ENCODE measurements at regions not wholly inside any gene's neighbourhood (a gene's known extent, or its start where the extent isn't known, plus 50 kb on each side); places are given as distances from the start of the nearest gene placed in this dataset.
A peak's percentile ranks its signal among the peaks of the same experiment; 100 is the strongest.

GRCh38 chr14:22432348-22432976 lies 156.6 kb downstream of the DAD1 start (continued):
- peak in 1 of 2 experiments; percentile 23; a peak in 1 of 4 replicates for TF ChIP-seq IKZF2 (IDR thresholded peaks at IDR 0.05)
- TF ChIP-seq DPF2 (IDR thresholded peaks at IDR 0.05), result no peak
- TF ChIP-seq MEF2A (IDR thresholded peaks at IDR 0.05; ENCODE audit: insufficient read depth, low read depth, low read length), result no peak

- DNase-seq (ENCODE audit: low read depth, low spot score) (no peak), ATAC-seq (no peak), FAIRE-seq (no peak)
- intact Hi-C loops (cut with micrococcal nuclease; ENCODE audit: unreplicated experiment) (no loop called here), in situ Hi-C loops (cut with MboI) (no loop called here)
- no peaks in the 10 kb centered on the region for H4K20me1 ChIP-seq (ENCODE audit: control insufficient read depth, insufficient read depth)
- no peaks in the 10 kb centered on the region for H3K36me3 ChIP-seq (ENCODE audit: control insufficient read depth in 2 of 2, insufficient read depth in 2 of 2, low read length in 1 of 2)
- H3K4me2 ChIP-seq (ENCODE audit: control insufficient read depth, insufficient read depth), result no peak overlapping the region
- no peak overlapping the region for H3K9ac ChIP-seq (ENCODE audit: control insufficient read depth, insufficient read depth, low read length)
- CTCF ChIA-PET, result interaction anchor here (1.3 kb wide), 1 partner anchor 28 kb away, joined by 4 read pairs; no protein-coding TSS in a partner anchor
- SMC1A ChIA-PET (ENCODE audit: uncharacterized antibody, unreplicated experiment), result interaction anchor here (1.0 kb wide), 1 partner anchor 140 kb away, joined by 4 read pairs; no protein-coding TSS in a partner anchor
- POLR2A ChIA-PET, result no interaction called here
- WGBS (ENCODE audit: insufficient coverage, insufficient replicate concordance, low lambda C conversion rate, missing lambda C conversion rate), result 31% methylated on average over 7 of the region's 7 CpGs
- TF ChIP-seq SIX5 (IDR thresholded peaks at IDR 0.05; ENCODE audit: low read depth, low read length, severe bottlenecking) (no peak), CTCF (IDR thresholded peaks at IDR 0.05 in 2 of 3, conservative IDR thresholded peaks at IDR 0.05 in 1 of 3; ENCODE audit: control insufficient read depth in 2 of 3, extremely low read depth in 1 of 3, insufficient read depth in 1 of 3, low read depth in 3 of 3, low read length in 3 of 3) (no peak), BMI1 (IDR thresholded peaks at IDR 0.05; ENCODE audit: borderline replicate concordance) (no peak), ZNF274 (IDR thresholded peaks at IDR 0.05; ENCODE audit: insufficient read depth, insufficient read length) (no peak), KLF5 (IDR thresholded peaks at IDR 0.05; ENCODE audit: partially characterized antibody) (no peak), CHD2 (IDR thresholded peaks at IDR 0.05; ENCODE audit: borderline replicate concordance, low read depth, low read length) (no peak), ZBED1 (IDR thresholded peaks at IDR 0.05; ENCODE audit: borderline replicate concordance) (no peak), PKNOX1 (IDR thresholded peaks at IDR 0.05) (no peak), SMARCA5 (IDR thresholded peaks at IDR 0.05) (no peak), NFXL1 (IDR thresholded peaks at IDR 0.05; ENCODE audit: borderline replicate concordance) (no peak), TBL1XR1 (IDR thresholded peaks at IDR 0.05; ENCODE audit: low read depth, low read length) (no peak), CHD1 (IDR thresholded peaks at IDR 0.05; ENCODE audit: low read depth, low read length) (no peak), KDM1A (IDR thresholded peaks at IDR 0.05; ENCODE audit: borderline replicate concordance) (no peak), GABPA (IDR thresholded peaks at IDR 0.05; ENCODE audit: low read depth) (no peak), JUND (IDR thresholded peaks at IDR 0.05; ENCODE audit: low read depth, low read length) (no peak), BRCA1 (IDR thresholded peaks at IDR 0.05; ENCODE audit: low read depth, low read length) (no peak)
- TF ChIP-seq, protein P1, sequence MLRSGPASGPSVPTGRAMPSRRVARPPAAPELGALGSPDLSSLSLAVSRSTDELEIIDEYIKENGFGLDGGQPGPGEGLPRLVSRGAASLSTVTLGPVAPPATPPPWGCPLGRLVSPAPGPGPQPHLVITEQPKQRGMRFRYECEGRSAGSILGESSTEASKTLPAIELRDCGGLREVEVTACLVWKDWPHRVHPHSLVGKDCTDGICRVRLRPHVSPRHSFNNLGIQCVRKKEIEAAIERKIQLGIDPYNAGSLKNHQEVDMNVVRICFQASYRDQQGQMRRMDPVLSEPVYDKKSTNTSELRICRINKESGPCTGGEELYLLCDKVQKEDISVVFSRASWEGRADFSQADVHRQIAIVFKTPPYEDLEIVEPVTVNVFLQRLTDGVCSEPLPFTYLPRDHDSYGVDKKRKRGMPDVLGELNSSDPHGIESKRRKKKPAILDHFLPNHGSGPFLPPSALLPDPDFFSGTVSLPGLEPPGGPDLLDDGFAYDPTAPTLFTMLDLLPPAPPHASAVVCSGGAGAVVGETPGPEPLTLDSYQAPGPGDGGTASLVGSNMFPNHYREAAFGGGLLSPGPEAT (IDR thresholded peaks at IDR 0.05; ENCODE audit: low read depth), result no peak
- H3K4me3 ChIP-seq, result no peak overlapping the region
- H3K79me2 ChIP-seq (ENCODE audit: control insufficient read depth, insufficient read depth, low read length), result no peaks in the 10 kb centered on the region
- RAD21 ChIA-PET (ENCODE audit: unreplicated experiment), result no interaction called here
- no peak overlapping the region for H3K27ac ChIP-seq (ENCODE audit: control insufficient read depth, insufficient read depth)
- BruUV-seq (replicated peaks), result no TSS peak
- no peaks in the 10 kb centered on the region for H3K9me3 ChIP-seq (replicated peaks; ENCODE audit: control insufficient read depth, insufficient read depth, low read length)
- H3K4me1 ChIP-seq (ENCODE audit: control insufficient read depth, insufficient read depth, low read length), result peaks cover 19% of the 10 kb centered on the region
- no peaks in the 10 kb centered on the region for H3K27me3 ChIP-seq (replicated peaks in 1 of 2; ENCODE audit: control insufficient read depth in 2 of 2, insufficient read depth in 2 of 2, low read length in 1 of 2)
- H2AFZ ChIP-seq (ENCODE audit: control insufficient read depth, low read depth, low read length), result peak overlapping the region; percentile 45
Measured at GRCh38 chr14:22429546-22430294, 159.3 kb downstream of the DAD1 start.
